B cell (primary cell): ENCODE measurements at regions not wholly inside any gene's neighbourhood (a gene's known extent, or its start where the extent isn't known, plus 50 kb on each side); places are given as distances from the start of the nearest gene placed in this dataset.

ENCODE experiments used
- ATAC-seq: fragments of 200-7000 bp; cut with Tn5 transposase; one replicate; pipeline ENCODE4 v1.10.0; 2021; ENCODE audit warnings: low read depth, mild to moderate bottlenecking, moderate number of reproducible peaks, moderate library complexity
- CTCF ChIA-PET: fragments of 350-600 bp; sonication (Branson Sonifier 250); formaldehyde crosslinking; loops from one replicate; lab custom pipeline; 2021; ENCODE audit warnings: antibody characterized with exemption, inconsistent platforms; lab: Charles Lee
- POLR2A ChIA-PET: fragments of 350-600 bp; sonication (Branson Sonifier 250); formaldehyde crosslinking; loops from one replicate; lab custom pipeline; 2021; ENCODE audit warnings: antibody characterized with exemption; lab: Charles Lee
- DNase-seq: peaks from one replicate; pipeline ENCODE4 v3.0.0; 2013
- H2AFZ ChIP-seq: 2 replicates; pipeline ENCODE4 v1.6.1; 2012; ENCODE audit warnings: mild to moderate bottlenecking, low read depth, low read length; ENCODE audit not compliant: insufficient read depth, poor library complexity, severe bottlenecking
- H3K27ac ChIP-seq, 2 donors: 1 replicate in 1 of 2; 2 replicates in 1 of 2; pipeline ENCODE4 v1.5.1; 2012 to 2013; ENCODE audit warnings: low read length in 2 of 2, mild to moderate bottlenecking in 2 of 2, moderate library complexity in 1 of 2
- H3K27me3 ChIP-seq, 4 experiments: fragments of 200-600 bp in 1 of 4; sonication (generic) in 1 of 4; replicated peaks in 1 of 4; 1 replicate in 2 of 4; 2 replicates in 2 of 4; pipeline versions ENCODE4 v1.6.1 to v1.7.0; 2013 to 2016; ENCODE audit warnings: low read length in 3 of 4, mild to moderate bottlenecking in 2 of 4, mixed read lengths in 1 of 4, moderate library complexity in 1 of 4; ENCODE audit not compliant: insufficient read depth in 4 of 4, control insufficient read depth in 3 of 4; ENCODE audit errors: control extremely low read depth in 1 of 4
- H3K36me3 ChIP-seq, 2 experiments: replicated peaks in 1 of 2; 1 replicate in 1 of 2; 2 replicates in 1 of 2; pipeline versions ENCODE4 v1.6.1 to v1.7.1; 2013; ENCODE audit warnings: low read length in 1 of 2; ENCODE audit not compliant: insufficient read depth in 2 of 2, control insufficient read depth in 1 of 2; ENCODE audit errors: control extremely low read depth in 1 of 2, extremely low read depth in 1 of 2
- H3K4me1 ChIP-seq, 2 donors: fragments of 200-600 bp in 1 of 2; sonication (generic) in 1 of 2; 1 replicate in 1 of 2; 2 replicates in 1 of 2; pipeline versions ENCODE4 v1.5.1 to v1.6.1; 2013 to 2017; ENCODE audit warnings: low read length in 2 of 2; ENCODE audit not compliant: control insufficient read depth in 2 of 2, insufficient read depth in 2 of 2
- H3K4me2 ChIP-seq: replicated peaks from 2 replicates; pipeline ENCODE3; 2012; ENCODE audit warnings: mild to moderate bottlenecking, low read depth, low read length; ENCODE audit not compliant: poor library complexity, severe bottlenecking
- H3K4me3 ChIP-seq, 5 experiments: fragments of 200-600 bp in 1 of 5; sonication (generic) in 1 of 5; 1 replicate in 3 of 5; 2 replicates in 2 of 5; pipeline versions ENCODE4 v1.5.1 to v1.7.0; 2011 to 2016; ENCODE audit warnings: low read length in 4 of 5, mild to moderate bottlenecking in 4 of 5, low read depth in 2 of 5, control low read depth in 1 of 5, moderate library complexity in 1 of 5; ENCODE audit not compliant: insufficient read depth in 1 of 5; ENCODE audit errors: control extremely low read depth in 1 of 5, extremely low read depth in 1 of 5
- H3K79me2 ChIP-seq: fragments of 200-600 bp; sonication (generic); one replicate; pipeline ENCODE4 v1.6.0; 2016; ENCODE audit warnings: low read length; ENCODE audit not compliant: control insufficient read depth, insufficient read depth
- H3K9ac ChIP-seq: fragments of 200-600 bp; sonication (generic); 2 replicates; pipeline ENCODE4 v1.6.1; 2017; ENCODE audit warnings: mild to moderate bottlenecking, low read length, moderate library complexity
- H3K9me3 ChIP-seq, 3 donors: one replicate each; pipeline versions ENCODE4 v1.6.1 to v1.7.1; 2013; ENCODE audit warnings: low read length in 2 of 3; ENCODE audit not compliant: control insufficient read depth in 2 of 3, insufficient read depth in 1 of 3; ENCODE audit errors: control extremely low read depth in 1 of 3
- H4K20me1 ChIP-seq: 2 replicates; pipeline ENCODE4 v1.6.0; 2012; ENCODE audit warnings: mild to moderate bottlenecking, low read length; ENCODE audit not compliant: insufficient read depth, control insufficient read depth, poor library complexity, severe bottlenecking
- H3K27ac Mint-ChIP-seq: one replicate; pipeline ENCODE4 v1.8.0; 2021; ENCODE audit warnings: mixed read lengths
- H3K27me3 Mint-ChIP-seq: one replicate; pipeline ENCODE4 v1.8.0; 2021; ENCODE audit warnings: mixed read lengths
- H3K4me1 Mint-ChIP-seq: one replicate; pipeline ENCODE4 v1.8.0; 2021; ENCODE audit warnings: mixed read lengths
- H3K4me3 Mint-ChIP-seq: one replicate; pipeline ENCODE4 v1.8.0; 2021; ENCODE audit warnings: mixed read lengths
- H3K9me3 Mint-ChIP-seq: one replicate; pipeline ENCODE4 v1.8.0; 2022; ENCODE audit warnings: mixed read lengths; ENCODE audit not compliant: insufficient read depth
- EZH2 ChIP-seq: IDR thresholded peaks from 2 replicates; pipeline ENCODE4 v1.6.1; 2012; ENCODE audit warnings: borderline replicate concordance, low read depth, mild to moderate bottlenecking, moderate library complexity, low read length; ENCODE audit not compliant: insufficient read depth, poor library complexity, severe bottlenecking
- WGBS: methylation state at CpG from one replicate; pipeline ENCODE4 v1.1.5; 2013; ENCODE audit warnings: missing lambda C conversion rate; ENCODE audit not compliant: insufficient coverage; 5-methylcytosine and 5-hydroxymethylcytosine counted together
- intact Hi-C: fragments of 100-400 bp; cut with micrococcal nuclease; formaldehyde crosslinking; loops from one replicate; pipeline ENCODE4 v1.10.0; 2022
- TF ChIP-seq, protein P1 (sequence below): fragments of 200-600 bp; IDR thresholded peaks from one replicate; pipeline ENCODE4 v1.8.0; 2022; ENCODE audit warnings: antibody characterized with exemption, mild to moderate bottlenecking

DNA sequence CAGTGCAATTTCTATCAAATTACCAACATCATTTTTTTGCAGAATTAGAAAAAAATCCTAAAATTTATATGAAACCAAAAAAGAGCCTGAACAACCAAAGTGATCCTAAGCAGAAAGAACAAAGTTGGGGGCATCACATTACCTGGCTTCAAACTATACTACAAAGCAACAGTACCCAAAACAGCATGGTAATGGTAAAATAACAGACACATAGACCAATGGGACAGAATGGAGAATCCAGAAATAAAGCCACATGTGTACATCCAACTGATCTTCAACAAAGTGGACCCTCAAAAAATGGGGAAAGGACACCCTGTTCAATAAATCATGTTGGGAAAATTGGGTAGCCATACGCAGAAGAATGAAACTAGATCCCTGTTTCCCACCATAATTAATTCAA, 245.7 kb upstream of the CTAGE1 start:
- no peaks in the 10 kb centered on the region for H3K27me3 ChIP-seq
- H3K9me3 Mint-ChIP-seq = peaks cover 13% of the 10 kb centered on the region
- no peak overlapping the region for H3K4me3 ChIP-seq
- H3K27me3 Mint-ChIP-seq = no peaks in the 10 kb centered on the region
- H3K79me2 ChIP-seq = no peaks in the 10 kb centered on the region
- ATAC-seq (no peak), DNase-seq (no peak)
- ChIA-PET POLR2A (no interaction called here), CTCF (no interaction called here)
- no peak overlapping the region for H3K4me2 ChIP-seq
- H3K27ac ChIP-seq = no peak overlapping the region
- H4K20me1 ChIP-seq = no peaks in the 10 kb centered on the region
- peaks cover 0 to 2% (median 1%) of the 10 kb centered on the region in 3 donors for H3K9me3 ChIP-seq
- intact Hi-C loops = no loop called here
- no peak for TF ChIP-seq EZH2
- TF ChIP-seq, protein P1, sequence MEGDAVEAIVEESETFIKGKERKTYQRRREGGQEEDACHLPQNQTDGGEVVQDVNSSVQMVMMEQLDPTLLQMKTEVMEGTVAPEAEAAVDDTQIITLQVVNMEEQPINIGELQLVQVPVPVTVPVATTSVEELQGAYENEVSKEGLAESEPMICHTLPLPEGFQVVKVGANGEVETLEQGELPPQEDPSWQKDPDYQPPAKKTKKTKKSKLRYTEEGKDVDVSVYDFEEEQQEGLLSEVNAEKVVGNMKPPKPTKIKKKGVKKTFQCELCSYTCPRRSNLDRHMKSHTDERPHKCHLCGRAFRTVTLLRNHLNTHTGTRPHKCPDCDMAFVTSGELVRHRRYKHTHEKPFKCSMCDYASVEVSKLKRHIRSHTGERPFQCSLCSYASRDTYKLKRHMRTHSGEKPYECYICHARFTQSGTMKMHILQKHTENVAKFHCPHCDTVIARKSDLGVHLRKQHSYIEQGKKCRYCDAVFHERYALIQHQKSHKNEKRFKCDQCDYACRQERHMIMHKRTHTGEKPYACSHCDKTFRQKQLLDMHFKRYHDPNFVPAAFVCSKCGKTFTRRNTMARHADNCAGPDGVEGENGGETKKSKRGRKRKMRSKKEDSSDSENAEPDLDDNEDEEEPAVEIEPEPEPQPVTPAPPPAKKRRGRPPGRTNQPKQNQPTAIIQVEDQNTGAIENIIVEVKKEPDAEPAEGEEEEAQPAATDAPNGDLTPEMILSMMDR = no peak
- no CpG with 5 or more reads among the region's 1 CpG for WGBS
- H3K36me3 ChIP-seq = no peaks in the 10 kb centered on the region
- no peak overlapping the region for H3K9ac ChIP-seq
- H3K4me1 ChIP-seq = no peaks in the 10 kb centered on the region
- no peak overlapping the region for H3K4me3 Mint-ChIP-seq
- no peaks in the 10 kb centered on the region for H3K4me1 Mint-ChIP-seq
- no peak overlapping the region for H3K27ac Mint-ChIP-seq
- no peak overlapping the region for H2AFZ ChIP-seq

DNA sequence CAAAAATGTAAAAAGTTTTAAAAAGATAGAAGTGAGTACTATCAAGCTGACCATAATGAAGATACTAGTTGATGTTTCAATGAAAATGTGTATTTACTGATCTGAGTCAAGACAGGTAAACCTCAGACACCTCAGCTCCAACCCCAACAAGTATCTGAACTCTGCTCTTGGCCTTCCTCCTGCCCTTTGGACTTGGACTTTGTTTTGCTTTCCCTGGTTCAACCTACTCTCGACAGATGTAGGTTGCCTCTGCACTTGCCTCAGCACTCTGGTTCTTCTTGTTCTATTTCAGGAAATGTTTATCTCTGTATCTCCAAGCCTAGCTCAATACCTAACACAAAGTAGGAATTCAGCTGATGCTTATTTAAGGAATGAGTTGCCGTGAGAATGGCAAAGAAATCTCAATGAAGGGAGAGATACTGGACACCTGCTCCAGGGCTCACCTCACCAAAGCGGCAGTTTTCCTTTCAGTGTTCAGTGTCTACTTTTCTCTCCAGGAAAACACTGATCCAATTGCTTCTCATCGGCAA, 248.8 kb upstream of the CTAGE1 start:
- DNase-seq (no peak), ATAC-seq (no peak)
- POLR2A ChIA-PET = no interaction called here
- no peak for TF ChIP-seq EZH2
- TF ChIP-seq, protein P1 = no peak
- intact Hi-C loops = no loop called here
- 94% methylated on average over 3 of the region's 4 CpGs for WGBS
- H3K27ac ChIP-seq = no peak overlapping the region
- no peaks in the 10 kb centered on the region for H3K27me3 ChIP-seq
- no peaks in the 10 kb centered on the region for H4K20me1 ChIP-seq
- H3K36me3 ChIP-seq = no peaks in the 10 kb centered on the region
- Mint-ChIP-seq H3K4me3 (no peak overlapping the region), H3K4me1 (no peaks in the 10 kb centered on the region), H3K9me3 (peaks cover 10% of the 10 kb centered on the region), H3K27me3 (no peaks in the 10 kb centered on the region), H3K27ac (no peak overlapping the region)
- no peak overlapping the region for H2AFZ ChIP-seq
- no peak overlapping the region for H3K9ac ChIP-seq
- H3K79me2 ChIP-seq = no peaks in the 10 kb centered on the region
- no peak overlapping the region for H3K4me3 ChIP-seq
- H3K4me1 ChIP-seq = no peaks in the 10 kb centered on the region
- CTCF ChIA-PET = no interaction called here
- peaks cover 0 to 4% (median 2%) of the 10 kb centered on the region in 3 donors for H3K9me3 ChIP-seq
- no peak overlapping the region for H3K4me2 ChIP-seq
